ENCODE measurements at regions not wholly inside any gene's neighbourhood (a gene's known extent, or its start where the extent isn't known, plus 50 kb on each side); places are given as distances from the start of the nearest gene placed in this dataset.

DNA sequence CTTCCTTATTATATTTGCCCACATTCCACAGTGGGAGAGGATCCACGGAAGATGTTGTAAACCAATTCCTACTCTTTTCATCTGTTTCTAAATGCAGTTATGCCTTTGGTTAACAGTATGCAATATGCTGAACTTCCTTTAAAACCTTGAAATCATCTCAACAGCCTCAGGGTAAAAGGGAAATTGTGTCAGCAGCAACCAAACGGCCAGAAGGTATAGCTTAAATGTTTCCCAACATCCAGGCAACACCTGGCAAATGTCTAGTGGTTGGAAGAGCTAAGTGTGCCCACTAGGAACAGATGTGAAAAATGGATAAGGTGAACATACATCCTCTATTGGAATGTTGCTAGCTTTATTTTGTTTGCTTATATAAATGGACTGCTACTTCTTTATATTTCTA is 164.8 kb downstream of the FAXC start:
- no peak overlapping the region for H2AFZ ChIP-seq (ENCODE audit: low read length)
- no peak overlapping the region for H3K4me3 ChIP-seq (ENCODE audit: extremely low read depth in 1 of 4, insufficient read depth in 2 of 4, low read depth in 3 of 4, low read length in 4 of 4)
- H3K4me2 ChIP-seq (ENCODE audit: insufficient read depth in 1 of 2, low read depth in 2 of 2, low read length in 2 of 2), result no peak overlapping the region
- WGBS, 2 experiments (ENCODE audit: extremely low coverage in 1 of 2, insufficient coverage in 1 of 2, insufficient read length in 1 of 2, insufficient replicate concordance in 2 of 2, low coverage in 1 of 2, low lambda C conversion rate in 2 of 2, missing lambda C conversion rate in 1 of 2), result 82% methylated on average over 2 of the region's 2 CpGs; no CpG with 5 or more reads in 1 of the 2 experiments
- H3K4me1 ChIP-seq (replicated peaks in 1 of 4; ENCODE audit: control insufficient read depth in 3 of 4, insufficient read depth in 4 of 4, low read length in 3 of 4), result no peaks in the 10 kb centered on the region; a peak in 1 of 7 replicates
- no peak overlapping the region for H3K9ac ChIP-seq (replicated peaks in 1 of 4; ENCODE audit: extremely low read depth in 1 of 4, low read depth in 3 of 4, low read length in 3 of 4)
- FAIRE-seq (no peak), DNase-seq (ENCODE audit: low read depth in 1 of 2, low spot score in 2 of 2) (no peak)
- H3K9me3 ChIP-seq (ENCODE audit: insufficient read depth in 2 of 2, low read depth in 1 of 2, low read length in 1 of 2), result peaks cover 0 to 13% of the 10 kb centered on the region in 2 experiments; a peak in 2 of 4 replicates
- no peaks in the 10 kb centered on the region for H3K36me3 ChIP-seq (ENCODE audit: control insufficient read depth in 2 of 4, insufficient read depth in 4 of 4, low read length in 3 of 4)
- H2AK5ac ChIP-seq (ENCODE audit: low read depth, low read length), result no peak overlapping the region
- H4K5ac ChIP-seq (ENCODE audit: insufficient read length, low read depth, low read length), result no peak overlapping the region
- H3K79me1 ChIP-seq (ENCODE audit: low read depth, low read length), result no peaks in the 10 kb centered on the region
- no peak overlapping the region for H3K56ac ChIP-seq (replicated peaks; ENCODE audit: insufficient read length, low read depth, low read length)
- H3K27me3 ChIP-seq (replicated peaks in 1 of 4; ENCODE audit: control insufficient read depth in 3 of 4, extremely low read depth in 1 of 4, insufficient read depth in 3 of 4, low read length in 3 of 4), result no peaks in the 10 kb centered on the region
- H3K14ac ChIP-seq (ENCODE audit: insufficient read length), result no peak overlapping the region
- no peak overlapping the region for H3K23ac ChIP-seq (ENCODE audit: insufficient read length)
- TF ChIP-seq SRF (IDR thresholded peaks at IDR 0.05; ENCODE audit: low read depth, low read length) (no peak), ASH2L (IDR thresholded peaks at IDR 0.05; ENCODE audit: low read length) (no peak), CBX5 (IDR thresholded peaks at IDR 0.05; ENCODE audit: low read depth, low read length) (no peak), CBX8 (IDR thresholded peaks at IDR 0.05; ENCODE audit: borderline replicate concordance, low read depth, low read length) (no peak), CREB1 (IDR thresholded peaks at IDR 0.05) (no peak), SP4 (IDR thresholded peaks at IDR 0.05; ENCODE audit: low read length) (no peak), KDM5A (IDR thresholded peaks at IDR 0.05; ENCODE audit: low read length) (no peak), EGR1 (IDR thresholded peaks at IDR 0.05; ENCODE audit: borderline replicate concordance, low read depth, low read length) (no peak), POLR2AphosphoS5 (IDR thresholded peaks at IDR 0.05; ENCODE audit: low read depth, low read length) (no peak), BRCA1 (IDR thresholded peaks at IDR 0.05; ENCODE audit: low read depth, low read length) (no peak), EP300 (IDR thresholded peaks at IDR 0.05; ENCODE audit: borderline replicate concordance in 1 of 2, low read depth in 2 of 2, low read length in 2 of 2) (no peak), TCF12 (IDR thresholded peaks at IDR 0.05; ENCODE audit: low read depth, low read length) (no peak), JUND (IDR thresholded peaks at IDR 0.05; ENCODE audit: low read length) (no peak), PHF8 (conservative IDR thresholded peaks at IDR 0.05; ENCODE audit: low read depth, low read length) (no peak), SP2 (IDR thresholded peaks at IDR 0.05; ENCODE audit: low read length) (no peak), SIN3A (conservative IDR thresholded peaks at IDR 0.05 in 1 of 2, IDR thresholded peaks at IDR 0.05 in 1 of 2; ENCODE audit: low read depth in 1 of 2, low read length in 2 of 2) (no peak), NRF1 (IDR thresholded peaks at IDR 0.05; ENCODE audit: low read depth, low read length) (no peak)
- H3K18ac ChIP-seq (ENCODE audit: extremely low read depth, low read length), result no peak overlapping the region
- no peak overlapping the region for H4K8ac ChIP-seq (ENCODE audit: extremely low read depth, insufficient read depth, low read length)
- H3K4ac ChIP-seq (replicated peaks; ENCODE audit: insufficient read length, low read depth, low read length), result no peak overlapping the region
- no peak overlapping the region for H3K27ac ChIP-seq (ENCODE audit: low read depth, low read length)
- H4K91ac ChIP-seq (replicated peaks; ENCODE audit: insufficient read length, low read length), result no peak overlapping the region
- H2BK20ac ChIP-seq (ENCODE audit: low read length), result no peak overlapping the region
- POLR2A ChIA-PET (ENCODE audit: partially characterized antibody), result no interaction called here
- no peak overlapping the region for H2BK120ac ChIP-seq (replicated peaks; ENCODE audit: low read depth, low read length)
- H2BK12ac ChIP-seq (ENCODE audit: low read depth, low read length), result no peak overlapping the region
- no peaks in the 10 kb centered on the region for H4K20me1 ChIP-seq (replicated peaks in 1 of 2; ENCODE audit: control insufficient read depth in 1 of 2, insufficient read depth in 2 of 2, low read length in 2 of 2)
- no peaks in the 10 kb centered on the region for H3K79me2 ChIP-seq (ENCODE audit: control insufficient read depth in 1 of 2, insufficient read depth in 2 of 2, low read length in 2 of 2)
- H3K23me2 ChIP-seq (ENCODE audit: low read depth, low read length), result no peaks in the 10 kb centered on the region
- CTCF ChIA-PET (ENCODE audit: partially characterized antibody), result interaction anchor here (0.8 to 2.0 kb wide), 5 partner anchors 9 to 60 kb away, joined by 3 to 6 read pairs (median 3); no protein-coding TSS in a partner anchor
- H2BK5ac ChIP-seq (ENCODE audit: low read depth, low read length), result no peak overlapping the region
- no peak overlapping the region for H2BK15ac ChIP-seq (ENCODE audit: low read length)
